HG02759 (cell line): ENCODE measurements at regions not wholly inside any gene's neighbourhood (a gene's known extent, or its start where the extent isn't known, plus 50 kb on each side); places are given as distances from the start of the nearest gene placed in this dataset.
A peak's percentile ranks its signal among the peaks of the same experiment; 100 is the strongest.

Source experiments
- ATAC-seq: cut with Tn5 transposase; IDR thresholded peaks from one replicate; pipeline ENCODE4 v1.9.1; 2021; ENCODE audit warnings: mild to moderate bottlenecking, moderate library complexity; ENCODE audit not compliant: unreplicated experiment

GRCh38 chr14:38105106-38105702, 102.5 kb upstream of the SSTR1 start:
- no peak for ATAC-seq

GRCh38 chr14:38107216-38107631, 100.5 kb upstream of the SSTR1 start:
- ATAC-seq, result peak; percentile 93

GRCh38 chr14:38108681-38109080, 99.0 kb upstream of the SSTR1 start:
- no peak for ATAC-seq

GRCh38 chr14:38110258-38110657, 97.4 kb upstream of the SSTR1 start:
- no peak for ATAC-seq

- no peak for ATAC-seq
Observed at GRCh38 chr14:38111046-38111445, 96.7 kb upstream of the SSTR1 start.

GRCh38 chr14:38113546-38113945, 94.2 kb upstream of the SSTR1 start:
- ATAC-seq, result no peak

- no peak for ATAC-seq
Observed at GRCh38 chr14:38116895-38117294, 90.8 kb upstream of the SSTR1 start.

- no peak for ATAC-seq
Observed at GRCh38 chr14:38120109-38120508, 87.6 kb upstream of the SSTR1 start.

GRCh38 chr14:38121320-38122020, 86.2 kb upstream of the SSTR1 start:
- ATAC-seq, result no peak

- ATAC-seq, result no peak
Observed at GRCh38 chr14:38122241-38122640, 85.5 kb upstream of the SSTR1 start.

GRCh38 chr14:38124506-38124905, 83.2 kb upstream of the SSTR1 start:
- ATAC-seq, result no peak

- ATAC-seq, result no peak
Observed at GRCh38 chr14:38125481-38126037, 82.1 kb upstream of the SSTR1 start.

GRCh38 chr14:38127356-38127755, 80.3 kb upstream of the SSTR1 start:
- no peak for ATAC-seq

GRCh38 chr14:38127784-38128183, 79.9 kb upstream of the SSTR1 start:
- no peak for ATAC-seq

GRCh38 chr14:38128640-38129039, 79.1 kb upstream of the SSTR1 start:
- no peak for ATAC-seq

- no peak for ATAC-seq
Observed at GRCh38 chr14:38129192-38129591, 78.5 kb upstream of the SSTR1 start.

GRCh38 chr14:38129705-38130104, 78.0 kb upstream of the SSTR1 start:
- ATAC-seq, result no peak

- no peak for ATAC-seq
Observed at GRCh38 chr14:38134416-38135030, 73.2 kb upstream of the SSTR1 start.

GRCh38 chr14:38135106-38135867, 72.4 kb upstream of the SSTR1 start:
- ATAC-seq, result no peak

GRCh38 chr14:38137005-38137404, 70.7 kb upstream of the SSTR1 start:
- ATAC-seq, result no peak

GRCh38 chr14:38138473-38139138, 69.1 kb upstream of the SSTR1 start:
- ATAC-seq, result no peak
